ENCODE measurements at regions not wholly inside any gene's neighbourhood (a gene's known extent, or its start where the extent isn't known, plus 50 kb on each side); places are given as distances from the start of the nearest gene placed in this dataset.

GRCh38 chr2:150878356-150878755 is 383.3 kb downstream of the RBM43 start:
- TF ChIP-seq CTCF (IDR thresholded peaks at IDR 0.05) (no peak), EZH2phosphoT487 (IDR thresholded peaks at IDR 0.05) (no peak), EZH2 (IDR thresholded peaks at IDR 0.05) (no peak)

DNA sequence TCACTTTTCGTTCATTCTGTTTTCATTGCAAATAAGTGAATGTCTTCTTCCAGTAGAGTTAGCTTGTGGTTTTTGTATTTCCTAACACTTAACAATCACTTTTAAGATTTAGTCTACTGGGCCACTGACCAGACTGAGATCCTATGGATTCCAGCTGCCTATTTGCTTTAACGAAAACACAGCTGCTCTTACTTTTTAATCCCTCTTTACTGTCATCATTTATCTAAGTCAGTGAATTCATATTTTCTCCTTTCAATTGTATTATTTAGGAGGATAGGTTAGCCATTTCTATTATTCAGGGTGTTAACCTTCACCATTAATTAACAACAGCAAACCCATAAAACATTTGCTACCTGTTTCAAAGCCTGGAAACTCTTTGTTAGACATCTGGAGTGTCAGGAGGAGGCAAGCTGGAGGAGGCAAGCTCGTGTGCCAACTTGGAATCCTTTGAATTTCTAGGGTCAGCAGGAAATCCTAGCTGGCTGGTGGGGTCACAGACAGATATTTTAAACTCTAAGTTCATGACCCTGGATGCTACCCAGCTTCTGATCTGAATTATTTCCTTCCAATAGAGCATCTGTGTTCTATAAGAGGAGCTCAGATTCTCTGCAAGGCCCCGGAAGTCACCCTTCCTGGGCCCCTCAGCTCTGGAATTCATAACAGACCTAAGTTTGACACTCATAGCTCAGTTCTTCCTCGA is 385.3 kb downstream of the RBM43 start:
- no peaks in the 10 kb centered on the region for H3F3A ChIP-seq (ENCODE audit: low read depth)
- Mint-ChIP-seq H3K27ac (peak overlapping the region; percentile 83), H3K36me3 (no peaks in the 10 kb centered on the region), H3K4me1 (peaks cover 42% of the 10 kb centered on the region), H3K4me3 (no peak overlapping the region), H3K27me3 (ENCODE audit: insufficient read depth, low read depth) (peaks cover 4% of the 10 kb centered on the region), H3K9me3 (peaks cover 4% of the 10 kb centered on the region)
- H3K4me1 ChIP-seq = peaks cover 30% of the 10 kb centered on the region
- no peak overlapping the region for H3K4me2 ChIP-seq
- H3K9me3 ChIP-seq (ENCODE audit: low read depth) = no peaks in the 10 kb centered on the region
- no peak overlapping the region for H3K9ac ChIP-seq
- peak overlapping the region; percentile 54 for H2AFZ ChIP-seq (replicated peaks)
- H4K20me1 ChIP-seq (ENCODE audit: low read depth) = no peaks in the 10 kb centered on the region
- TF ChIP-seq CTCF (IDR thresholded peaks at IDR 0.05) (no peak), EZH2 (IDR thresholded peaks at IDR 0.05) (no peak), EZH2phosphoT487 (IDR thresholded peaks at IDR 0.05) (no peak)
- H3K27me3 ChIP-seq = no peaks in the 10 kb centered on the region
- H3K4me3 ChIP-seq = no peak overlapping the region
- H3K36me3 ChIP-seq = no peaks in the 10 kb centered on the region
- no peak overlapping the region for H3K27ac ChIP-seq
- DNase-seq (ENCODE audit: low spot score) = peak; percentile 3
- no peaks in the 10 kb centered on the region for H3K79me2 ChIP-seq (ENCODE audit: low read depth)

More at GRCh38 chr2:150878356-150878755, 383.3 kb downstream of the RBM43 start:
- Histone ChIP-seq H2AFZ (replicated peaks) (no peak overlapping the region), H3K79me2 (ENCODE audit: low read depth) (no peaks in the 10 kb centered on the region), H3F3A (ENCODE audit: low read depth) (no peaks in the 10 kb centered on the region), H3K27me3 (no peaks in the 10 kb centered on the region), H3K9ac (no peak overlapping the region), H3K4me2 (no peak overlapping the region), H3K9me3 (ENCODE audit: low read depth) (no peaks in the 10 kb centered on the region), H3K4me1 (peaks cover 20% of the 10 kb centered on the region), H3K4me3 (no peak overlapping the region), H3K27ac (no peak overlapping the region), H3K36me3 (no peaks in the 10 kb centered on the region), H4K20me1 (ENCODE audit: low read depth) (no peaks in the 10 kb centered on the region)
- Mint-ChIP-seq H3K27me3 (ENCODE audit: insufficient read depth, low read depth) (no peaks in the 10 kb centered on the region), H3K9me3 (peaks cover 4% of the 10 kb centered on the region), H3K4me1 (peaks cover 26% of the 10 kb centered on the region), H3K36me3 (no peaks in the 10 kb centered on the region), H3K4me3 (no peak overlapping the region), H3K27ac (no peak overlapping the region)
- no peak for DNase-seq (ENCODE audit: low spot score)

DNA sequence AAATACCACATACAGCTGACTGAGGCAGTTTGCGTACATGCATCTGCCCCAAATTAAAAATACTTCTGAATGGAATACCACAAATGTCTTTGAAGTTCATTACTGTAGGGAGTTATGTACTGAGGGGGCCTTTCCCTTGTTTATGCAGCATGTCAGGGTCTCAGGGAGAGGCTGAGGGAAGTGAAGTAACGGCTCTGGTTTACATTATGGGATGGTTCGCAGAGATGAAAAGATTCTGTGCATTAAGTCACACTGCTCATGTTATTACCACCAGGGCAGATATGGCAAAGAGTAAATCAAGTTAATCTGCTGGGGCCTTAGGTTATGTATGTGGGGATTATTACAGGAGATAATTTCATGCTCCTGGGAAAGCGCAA is 385.9 kb upstream of the RND3 start:
- H2AFZ ChIP-seq (replicated peaks) = no peak overlapping the region
- no peaks in the 10 kb centered on the region for H3K79me2 ChIP-seq (ENCODE audit: low read depth)
- peak overlapping the region; percentile 11 for H3K4me3 Mint-ChIP-seq
- no peak overlapping the region for H3K9ac ChIP-seq
- H3F3A ChIP-seq (ENCODE audit: low read depth) = peaks cover 11% of the 10 kb centered on the region
- peaks cover 42% of the 10 kb centered on the region for H3K4me1 Mint-ChIP-seq
- no peaks in the 10 kb centered on the region for H3K36me3 ChIP-seq
- H4K20me1 ChIP-seq (ENCODE audit: low read depth) = no peaks in the 10 kb centered on the region
- peak overlapping the region; percentile 14 for H3K4me2 ChIP-seq
- TF ChIP-seq CTCF (IDR thresholded peaks at IDR 0.05) (no peak), EZH2phosphoT487 (IDR thresholded peaks at IDR 0.05) (no peak), EZH2 (IDR thresholded peaks at IDR 0.05) (no peak)
- DNase-seq (ENCODE audit: low spot score) = no peak
- H3K9me3 ChIP-seq (ENCODE audit: low read depth) = no peaks in the 10 kb centered on the region
- H3K4me3 ChIP-seq = no peak overlapping the region
- H3K27me3 Mint-ChIP-seq (ENCODE audit: insufficient read depth, low read depth) = peaks cover 4% of the 10 kb centered on the region
- peaks cover 2% of the 10 kb centered on the region for H3K9me3 Mint-ChIP-seq
- no peak overlapping the region for H3K27ac ChIP-seq
- peak overlapping the region; percentile 33 for H3K27ac Mint-ChIP-seq
- no peaks in the 10 kb centered on the region for H3K27me3 ChIP-seq
- no peaks in the 10 kb centered on the region for H3K36me3 Mint-ChIP-seq
- peaks cover 36% of the 10 kb centered on the region for H3K4me1 ChIP-seq
